Endothelial cell (in vitro differentiated cells): ENCODE measurements at regions not wholly inside any gene's neighbourhood (a gene's known extent, or its start where the extent isn't known, plus 50 kb on each side); places are given as distances from the start of the nearest gene placed in this dataset.

ENCODE experiments used
- DNase-seq: peaks from one replicate; pipeline ENCODE4 v3.0.0; 2021; ENCODE audit warnings: low spot score
- H3K27ac Mint-ChIP-seq: one replicate; pipeline ENCODE4 v1.8.0; 2021; ENCODE audit warnings: mixed read lengths, inconsistent platforms; ENCODE audit not compliant: unreplicated experiment
- H3K27me3 Mint-ChIP-seq: one replicate; pipeline ENCODE4 v1.8.0; 2021; ENCODE audit warnings: mild to moderate bottlenecking, moderate library complexity, mixed read lengths, inconsistent platforms; ENCODE audit not compliant: unreplicated experiment
- H3K36me3 Mint-ChIP-seq: one replicate; pipeline ENCODE4 v1.8.0; 2021; ENCODE audit warnings: mild to moderate bottlenecking, low read depth, mixed read lengths, inconsistent platforms; ENCODE audit not compliant: unreplicated experiment
- H3K4me1 Mint-ChIP-seq: one replicate; pipeline ENCODE4 v1.8.0; 2021; ENCODE audit warnings: mild to moderate bottlenecking, mixed read lengths, inconsistent platforms; ENCODE audit not compliant: unreplicated experiment
- H3K4me3 Mint-ChIP-seq: one replicate; pipeline ENCODE4 v1.8.0; 2021; ENCODE audit warnings: mild to moderate bottlenecking, mixed read lengths, inconsistent platforms; ENCODE audit not compliant: unreplicated experiment
- H3K9me3 Mint-ChIP-seq: one replicate; pipeline ENCODE4 v1.8.0; 2021; ENCODE audit warnings: mixed read lengths, inconsistent platforms; ENCODE audit not compliant: unreplicated experiment
- CTCF ChIP-seq: fragments of 200-600 bp; sonication (generic); IDR thresholded peaks from one replicate; pipeline ENCODE4 v1.5.0; 2021; ENCODE audit warnings: antibody characterized with exemption; ENCODE audit not compliant: unreplicated experiment

- Mint-ChIP-seq H3K4me1 (no peaks in the 10 kb centered on the region), H3K4me3 (no peak overlapping the region), H3K27me3 (peaks cover 5% of the 10 kb centered on the region), H3K9me3 (no peaks in the 10 kb centered on the region), H3K36me3 (no peaks in the 10 kb centered on the region), H3K27ac (no peak overlapping the region)
- DNase-seq = no peak
- no peak for TF ChIP-seq CTCF
Observed at GRCh38 chr10:129344731-129345355, 122.2 kb upstream of the MGMT start.

DNA sequence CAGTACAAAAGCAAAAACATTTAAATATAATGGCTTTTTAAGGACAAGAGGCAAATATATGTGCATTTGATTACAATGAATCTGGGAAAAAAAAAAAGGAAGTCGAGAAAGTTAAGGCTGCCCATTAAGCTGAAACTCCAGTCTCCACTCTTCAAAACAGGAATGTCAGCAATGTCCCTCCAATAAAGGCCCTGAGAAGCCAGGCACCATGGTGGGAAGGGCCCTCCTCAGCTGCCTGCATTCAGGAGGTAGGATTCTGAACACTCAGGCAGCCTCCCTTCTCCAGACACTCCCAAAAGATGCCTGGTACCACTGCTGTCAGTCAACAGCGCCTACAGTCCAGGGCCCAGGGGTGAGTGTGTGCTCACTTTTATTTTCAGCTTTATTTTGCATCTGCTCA, 121.3 kb upstream of the MGMT start:
- Mint-ChIP-seq H3K27me3 (peaks cover 5% of the 10 kb centered on the region), H3K9me3 (no peaks in the 10 kb centered on the region), H3K4me1 (no peaks in the 10 kb centered on the region), H3K36me3 (no peaks in the 10 kb centered on the region), H3K27ac (no peak overlapping the region), H3K4me3 (no peak overlapping the region)
- no peak for TF ChIP-seq CTCF
- DNase-seq = no peak

GRCh38 chr10:129350690-129351089, 116.4 kb upstream of the MGMT start:
- no peak for TF ChIP-seq CTCF

DNA sequence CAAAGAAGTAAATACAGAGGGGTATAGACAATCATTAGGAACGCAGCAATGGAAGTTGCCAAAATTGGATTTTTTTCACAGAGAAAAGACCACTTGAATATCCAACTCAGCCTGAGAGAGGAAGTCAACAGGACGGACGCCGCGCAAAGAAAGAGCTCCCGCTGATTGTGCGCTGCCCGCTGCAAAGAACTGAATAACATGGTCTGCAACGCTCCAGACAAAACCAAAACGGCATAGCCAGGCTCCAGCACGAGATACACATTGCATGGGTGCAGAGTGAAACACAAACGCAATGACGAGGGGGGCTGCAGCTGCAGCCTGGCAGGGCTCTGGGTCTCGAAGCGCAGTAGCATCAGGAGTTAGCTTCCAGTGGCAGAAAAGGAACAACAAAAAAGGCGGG, 113.9 kb upstream of the MGMT start:
- Mint-ChIP-seq H3K4me1 (no peaks in the 10 kb centered on the region), H3K4me3 (no peak overlapping the region), H3K27ac (no peak overlapping the region), H3K27me3 (peaks cover 3% of the 10 kb centered on the region), H3K36me3 (no peaks in the 10 kb centered on the region), H3K9me3 (no peaks in the 10 kb centered on the region)
- no peak for DNase-seq
- no peak for TF ChIP-seq CTCF

More at GRCh38 chr10:129350690-129351089, 116.4 kb upstream of the MGMT start:
- Mint-ChIP-seq H3K36me3 (no peaks in the 10 kb centered on the region), H3K4me3 (no peak overlapping the region), H3K9me3 (no peaks in the 10 kb centered on the region), H3K27me3 (peaks cover 3% of the 10 kb centered on the region), H3K27ac (no peak overlapping the region), H3K4me1 (no peaks in the 10 kb centered on the region)
- DNase-seq = no peak

- H3K36me3 Mint-ChIP-seq = no peaks in the 10 kb centered on the region
- H3K27me3 Mint-ChIP-seq = no peaks in the 10 kb centered on the region
- no peak for TF ChIP-seq CTCF
- no peaks in the 10 kb centered on the region for H3K9me3 Mint-ChIP-seq
- H3K4me3 Mint-ChIP-seq = no peak overlapping the region
- no peak for DNase-seq
- H3K4me1 Mint-ChIP-seq = no peaks in the 10 kb centered on the region
- H3K27ac Mint-ChIP-seq = no peak overlapping the region
Observed at GRCh38 chr10:129360046-129360445, 107.0 kb upstream of the MGMT start.
